B cell (primary cell): ENCODE measurements at regions not wholly inside any gene's neighbourhood (a gene's known extent, or its start where the extent isn't known, plus 50 kb on each side); places are given as distances from the start of the nearest gene placed in this dataset.

Experiments used
- EZH2 ChIP-seq: IDR thresholded peaks from 2 replicates; pipeline ENCODE4 v1.6.1; 2012; ENCODE audit warnings: borderline replicate concordance, low read depth, mild to moderate bottlenecking, moderate library complexity, low read length; ENCODE audit not compliant: insufficient read depth, poor library complexity, severe bottlenecking
- TF ChIP-seq, protein P1 (sequence below): fragments of 200-600 bp; IDR thresholded peaks from one replicate; pipeline ENCODE4 v1.8.0; 2022; ENCODE audit warnings: antibody characterized with exemption, mild to moderate bottlenecking

DNA sequence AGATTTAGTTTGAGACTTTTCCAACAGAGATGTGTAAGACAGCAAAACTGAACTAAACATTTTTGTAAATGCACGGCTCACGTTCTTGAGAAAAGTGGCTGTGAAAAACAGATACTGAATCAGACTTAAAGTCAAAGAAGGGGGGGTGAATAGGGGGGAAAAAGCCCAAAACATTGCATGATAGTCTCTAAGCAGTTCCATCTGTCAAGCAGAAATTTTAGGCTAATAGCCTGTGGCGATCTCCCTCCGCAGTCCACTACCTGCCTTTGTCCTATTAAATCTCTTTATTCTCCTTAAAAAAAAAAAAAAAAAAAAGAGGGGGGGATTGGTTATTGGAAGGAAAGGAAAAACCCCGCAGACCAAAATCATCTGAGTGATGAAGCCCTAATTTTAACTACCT lies 217.6 kb upstream of the NFIA start:
- TF ChIP-seq, protein P1, sequence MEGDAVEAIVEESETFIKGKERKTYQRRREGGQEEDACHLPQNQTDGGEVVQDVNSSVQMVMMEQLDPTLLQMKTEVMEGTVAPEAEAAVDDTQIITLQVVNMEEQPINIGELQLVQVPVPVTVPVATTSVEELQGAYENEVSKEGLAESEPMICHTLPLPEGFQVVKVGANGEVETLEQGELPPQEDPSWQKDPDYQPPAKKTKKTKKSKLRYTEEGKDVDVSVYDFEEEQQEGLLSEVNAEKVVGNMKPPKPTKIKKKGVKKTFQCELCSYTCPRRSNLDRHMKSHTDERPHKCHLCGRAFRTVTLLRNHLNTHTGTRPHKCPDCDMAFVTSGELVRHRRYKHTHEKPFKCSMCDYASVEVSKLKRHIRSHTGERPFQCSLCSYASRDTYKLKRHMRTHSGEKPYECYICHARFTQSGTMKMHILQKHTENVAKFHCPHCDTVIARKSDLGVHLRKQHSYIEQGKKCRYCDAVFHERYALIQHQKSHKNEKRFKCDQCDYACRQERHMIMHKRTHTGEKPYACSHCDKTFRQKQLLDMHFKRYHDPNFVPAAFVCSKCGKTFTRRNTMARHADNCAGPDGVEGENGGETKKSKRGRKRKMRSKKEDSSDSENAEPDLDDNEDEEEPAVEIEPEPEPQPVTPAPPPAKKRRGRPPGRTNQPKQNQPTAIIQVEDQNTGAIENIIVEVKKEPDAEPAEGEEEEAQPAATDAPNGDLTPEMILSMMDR: no peak
- TF ChIP-seq EZH2: no peak
